ENCODE measurements at regions not wholly inside any gene's neighbourhood (a gene's known extent, or its start where the extent isn't known, plus 50 kb on each side); places are given as distances from the start of the nearest gene placed in this dataset.

DNA sequence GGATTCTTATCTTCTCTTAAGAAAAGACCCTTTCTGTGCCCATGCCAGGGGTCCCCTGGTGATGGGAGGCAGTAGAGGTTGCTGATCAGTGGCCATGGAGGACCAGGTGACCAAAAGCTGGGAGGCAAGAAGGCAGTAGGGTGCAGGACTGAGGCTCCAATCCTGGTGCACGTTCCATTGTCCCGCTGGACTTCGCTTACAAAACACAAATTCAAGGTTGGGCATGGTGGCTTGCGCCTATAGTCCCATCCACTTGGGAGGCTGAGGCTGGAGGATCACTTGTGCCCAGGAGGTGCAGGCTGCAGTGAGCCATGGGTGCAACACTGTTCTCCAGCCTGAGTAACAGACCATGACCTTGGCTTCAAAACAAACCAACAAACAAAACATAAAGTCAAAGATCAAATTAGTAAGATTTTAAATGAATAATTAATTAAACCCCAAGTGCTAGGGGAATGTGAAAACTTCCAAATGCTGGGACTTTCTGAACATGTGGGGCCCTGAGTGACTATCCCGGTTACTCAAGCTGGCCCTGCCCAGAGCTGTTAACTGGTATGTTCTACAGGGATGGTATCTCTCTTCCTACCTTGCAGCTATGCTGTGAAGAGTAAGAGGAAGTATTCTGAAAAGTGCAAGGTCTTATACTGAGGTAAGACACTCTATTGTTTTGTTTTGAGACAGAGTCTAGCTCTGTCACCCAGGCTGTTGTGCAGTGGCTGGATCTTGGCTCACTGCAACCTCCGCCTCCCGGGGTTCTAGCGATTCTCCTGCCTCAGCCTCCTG is 97.6 kb downstream of the LYZL2 start:
- DNase-seq, result no peak

DNA sequence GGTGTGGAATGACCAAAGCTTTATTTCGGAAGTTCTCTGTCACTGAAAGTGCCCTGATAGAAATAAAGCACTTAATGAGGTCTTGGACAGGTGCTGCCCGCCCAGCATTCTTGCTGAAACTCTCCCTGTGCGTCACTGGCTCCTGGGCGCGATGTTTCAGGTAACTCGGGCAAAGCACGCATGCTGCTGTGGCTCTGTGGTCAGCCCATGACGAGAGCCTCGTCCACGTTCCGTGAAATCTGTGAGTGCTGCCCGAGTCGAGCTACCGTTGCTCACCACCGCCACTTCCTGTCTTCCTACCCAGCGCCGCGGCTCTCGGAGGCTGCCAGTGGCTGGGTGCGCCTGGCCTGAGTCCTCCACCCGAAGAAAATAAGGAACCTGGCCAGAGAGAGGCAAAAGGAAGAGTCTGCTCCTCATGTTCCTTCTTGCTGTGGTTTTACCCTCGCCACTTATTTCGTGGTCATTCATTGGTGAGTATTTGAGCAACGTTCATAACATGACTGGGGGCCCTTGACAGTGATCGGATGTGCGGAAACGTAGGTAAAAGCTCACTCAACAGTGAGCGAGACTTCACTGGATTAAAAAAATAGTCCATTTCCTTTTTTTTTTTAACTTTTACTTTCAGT is 95.5 kb downstream of the MAP3K8 start:
- DNase-seq, result peak; percentile 92 to 98 (median 96)

- no peak for DNase-seq
These were observed 94.4 kb downstream of the MAP3K8 start for GRCh38 chr10:30528429-30528786.

- no peak for DNase-seq
These were observed 93.8 kb downstream of the MAP3K8 start for GRCh38 chr10:30527623-30528428.

DNA sequence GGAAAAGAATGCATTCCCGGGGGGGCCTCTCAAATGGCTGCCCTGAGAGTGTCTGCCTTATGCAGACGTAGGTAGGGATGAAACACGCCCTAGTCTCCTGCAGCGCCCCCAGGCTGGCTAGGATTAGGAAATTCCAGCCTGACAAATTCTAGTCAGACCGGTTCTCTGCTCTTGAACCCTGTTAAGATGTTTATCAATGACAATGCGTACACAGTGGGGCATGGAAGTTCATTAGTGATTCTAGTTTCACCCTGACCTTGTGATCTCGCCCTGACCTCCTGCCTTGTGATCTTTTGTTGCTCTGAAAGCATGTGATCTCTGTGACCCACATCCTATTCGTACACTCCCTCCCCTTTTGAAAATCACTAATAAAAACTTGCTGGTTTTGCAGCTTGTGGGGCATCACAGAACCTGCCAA is 88.7 kb downstream of the MAP3K8 start:
- peak; percentile 40 to 65 (median 57) for DNase-seq

DNA sequence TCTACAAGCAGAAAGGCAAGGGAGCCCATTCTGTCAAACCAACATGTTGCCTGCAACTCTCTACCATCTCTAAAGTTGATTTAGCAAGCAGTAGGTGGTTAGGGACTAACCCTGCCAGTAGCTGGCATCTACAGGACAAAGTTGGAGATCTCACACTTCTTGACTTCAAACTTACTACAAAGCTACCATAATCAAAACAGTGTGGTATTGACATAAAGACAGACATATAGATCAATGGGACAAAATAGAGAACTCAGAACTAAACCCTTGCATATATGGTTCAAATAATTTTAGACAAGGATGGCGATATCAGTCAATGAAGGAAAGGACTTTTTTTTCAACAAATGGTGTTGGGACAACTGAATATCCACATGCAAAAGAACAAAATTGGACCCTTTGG is 84.9 kb downstream of the MAP3K8 start:
- no peak for DNase-seq

All from suppressor macrophage (primary cell).